ENCODE measurements at regions not wholly inside any gene's neighbourhood (a gene's known extent, or its start where the extent isn't known, plus 50 kb on each side); places are given as distances from the start of the nearest gene placed in this dataset.

- TF ChIP-seq, protein P1, sequence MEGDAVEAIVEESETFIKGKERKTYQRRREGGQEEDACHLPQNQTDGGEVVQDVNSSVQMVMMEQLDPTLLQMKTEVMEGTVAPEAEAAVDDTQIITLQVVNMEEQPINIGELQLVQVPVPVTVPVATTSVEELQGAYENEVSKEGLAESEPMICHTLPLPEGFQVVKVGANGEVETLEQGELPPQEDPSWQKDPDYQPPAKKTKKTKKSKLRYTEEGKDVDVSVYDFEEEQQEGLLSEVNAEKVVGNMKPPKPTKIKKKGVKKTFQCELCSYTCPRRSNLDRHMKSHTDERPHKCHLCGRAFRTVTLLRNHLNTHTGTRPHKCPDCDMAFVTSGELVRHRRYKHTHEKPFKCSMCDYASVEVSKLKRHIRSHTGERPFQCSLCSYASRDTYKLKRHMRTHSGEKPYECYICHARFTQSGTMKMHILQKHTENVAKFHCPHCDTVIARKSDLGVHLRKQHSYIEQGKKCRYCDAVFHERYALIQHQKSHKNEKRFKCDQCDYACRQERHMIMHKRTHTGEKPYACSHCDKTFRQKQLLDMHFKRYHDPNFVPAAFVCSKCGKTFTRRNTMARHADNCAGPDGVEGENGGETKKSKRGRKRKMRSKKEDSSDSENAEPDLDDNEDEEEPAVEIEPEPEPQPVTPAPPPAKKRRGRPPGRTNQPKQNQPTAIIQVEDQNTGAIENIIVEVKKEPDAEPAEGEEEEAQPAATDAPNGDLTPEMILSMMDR (IDR thresholded peaks at IDR 0.05 in 4 of 5, conservative IDR thresholded peaks at IDR 0.05 in 1 of 5) = no peak
- TF ChIP-seq POLR2A (IDR thresholded peaks at IDR 0.05) = no peak
Measured at GRCh38 chr6:20029979-20030378, 182.3 kb downstream of the MBOAT1 start.
